ENCODE measurements at regions not wholly inside any gene's neighbourhood (a gene's known extent, or its start where the extent isn't known, plus 50 kb on each side); places are given as distances from the start of the nearest gene placed in this dataset.

- TF ChIP-seq NKRF (conservative IDR thresholded peaks at IDR 0.05): no peak
Observed at GRCh38 chr1:112231331-112231730, 164.7 kb upstream of the CTTNBP2NL start (continued).

GRCh38 chr1:112232848-112233247 is 163.2 kb upstream of the CTTNBP2NL start:
- Histone ChIP-seq H3K4me2 (ENCODE audit: control insufficient read depth, insufficient read depth) (no peak overlapping the region), H3K9me3 (replicated peaks; ENCODE audit: control insufficient read depth, insufficient read depth, low read length) (no peaks in the 10 kb centered on the region), H4K20me1 (ENCODE audit: control insufficient read depth, insufficient read depth) (no peaks in the 10 kb centered on the region), H3K36me3 (ENCODE audit: control insufficient read depth in 2 of 2, insufficient read depth in 2 of 2, low read length in 1 of 2) (no peaks in the 10 kb centered on the region), H3K79me2 (ENCODE audit: control insufficient read depth, insufficient read depth, low read length) (no peaks in the 10 kb centered on the region), H3K27ac (ENCODE audit: control insufficient read depth, insufficient read depth) (no peak overlapping the region), H3K9ac (ENCODE audit: control insufficient read depth, insufficient read depth, low read length) (no peak overlapping the region), H3K27me3 (replicated peaks in 1 of 2; ENCODE audit: control insufficient read depth in 2 of 2, insufficient read depth in 2 of 2, low read length in 1 of 2) (peaks cover 0 to 3% of the 10 kb centered on the region in 2 experiments; a peak in 1 of 4 replicates), H3K4me3 (no peak overlapping the region), H3K4me1 (ENCODE audit: control insufficient read depth, insufficient read depth, low read length) (no peaks in the 10 kb centered on the region), H2AFZ (ENCODE audit: control insufficient read depth, low read depth, low read length) (no peak overlapping the region)
- DNase-seq (ENCODE audit: low read depth, low spot score) (no peak), FAIRE-seq (no peak), ATAC-seq (no peak)
- WGBS (ENCODE audit: insufficient coverage, insufficient replicate concordance, low lambda C conversion rate, missing lambda C conversion rate): 0% methylated on average over 3 of the region's 3 CpGs
- ChIA-PET RAD21 (ENCODE audit: unreplicated experiment) (no interaction called here), SMC1A (ENCODE audit: uncharacterized antibody, unreplicated experiment) (no interaction called here), CTCF (no interaction called here), POLR2A (no interaction called here)
- BruUV-seq (replicated peaks): no TSS peak
- in situ Hi-C loops (cut with MboI): no loop called here
- intact Hi-C loops (cut with micrococcal nuclease; ENCODE audit: unreplicated experiment): no loop called here
- TF ChIP-seq E2F4 (IDR thresholded peaks at IDR 0.05; ENCODE audit: low read depth, low read length): no peak
- TF ChIP-seq IRF4 (IDR thresholded peaks at IDR 0.05; ENCODE audit: low read depth, low read length): no peak
- TF ChIP-seq ATF7 (IDR thresholded peaks at IDR 0.05; ENCODE audit: low read depth): no peak
- no peak for TF ChIP-seq SREBF1 (IDR thresholded peaks at IDR 0.05; ENCODE audit: low read length)
- TF ChIP-seq LARP7 (IDR thresholded peaks at IDR 0.05): no peak
- no peak for TF ChIP-seq DPF2 (IDR thresholded peaks at IDR 0.05)
- TF ChIP-seq BCL3 (IDR thresholded peaks at IDR 0.05; ENCODE audit: borderline replicate concordance, insufficient read depth, low read depth, low read length, poor library complexity, severe bottlenecking): no peak
- TF ChIP-seq CBFB (IDR thresholded peaks at IDR 0.05; ENCODE audit: low read depth): no peak
- TF ChIP-seq HCFC1 (IDR thresholded peaks at IDR 0.05; ENCODE audit: low read length): no peak

All from GM12878 (cell line).